Fibroblast of upper back skin (primary cell): ENCODE measurements at regions not wholly inside any gene's neighbourhood (a gene's known extent, or its start where the extent isn't known, plus 50 kb on each side); places are given as distances from the start of the nearest gene placed in this dataset.
"Not testable (repeated sequence)": the region's sequence is repeated elsewhere in the genome, so short reads cannot be mapped to it uniquely, and the experiment has no call there.

Experiments
- DNase-seq: peaks from one replicate; pipeline ENCODE4 v3.0.0-alpha.2; 2013

- DNase-seq: no peak
Observed at GRCh38 chr5:74534397-74535129, 106.0 kb downstream of the ENC1 start.

- DNase-seq: peak; percentile 50
Observed at GRCh38 chr5:74530326-74531050, 110.0 kb downstream of the ENC1 start.

- DNase-seq: no peak
Observed at GRCh38 chr5:74529101-74529500, 111.4 kb downstream of the ENC1 start.

GRCh38 chr5:74526111-74526510 is 114.4 kb downstream of the ENC1 start:
- DNase-seq: no peak

DNA sequence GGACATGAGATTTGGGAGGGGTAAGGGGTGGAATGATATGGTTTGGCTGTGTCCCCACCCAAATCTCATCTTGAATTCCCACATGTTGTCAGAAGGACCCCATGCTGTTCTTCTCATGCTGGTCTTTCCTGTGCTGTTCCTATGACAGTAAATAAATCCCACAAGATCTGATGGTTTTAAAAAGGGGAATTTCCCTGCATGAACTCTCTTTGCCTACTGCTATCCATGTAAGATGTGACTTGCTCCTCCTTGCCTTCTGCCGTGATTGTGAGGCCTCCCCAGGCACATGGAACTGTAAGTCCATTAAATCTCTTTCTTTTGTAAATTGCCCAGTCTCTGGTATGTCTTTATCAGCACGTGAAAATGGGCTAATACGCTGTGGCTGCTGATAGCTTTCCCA is 115.8 kb downstream of the ENC1 start:
- DNase-seq: not testable (repeated sequence)

- DNase-seq: not testable (repeated sequence)
Observed at GRCh38 chr5:74523698-74524097, 116.8 kb downstream of the ENC1 start.

GRCh38 chr5:74522838-74523237 is 117.7 kb downstream of the ENC1 start:
- not testable (repeated sequence) for DNase-seq

DNA sequence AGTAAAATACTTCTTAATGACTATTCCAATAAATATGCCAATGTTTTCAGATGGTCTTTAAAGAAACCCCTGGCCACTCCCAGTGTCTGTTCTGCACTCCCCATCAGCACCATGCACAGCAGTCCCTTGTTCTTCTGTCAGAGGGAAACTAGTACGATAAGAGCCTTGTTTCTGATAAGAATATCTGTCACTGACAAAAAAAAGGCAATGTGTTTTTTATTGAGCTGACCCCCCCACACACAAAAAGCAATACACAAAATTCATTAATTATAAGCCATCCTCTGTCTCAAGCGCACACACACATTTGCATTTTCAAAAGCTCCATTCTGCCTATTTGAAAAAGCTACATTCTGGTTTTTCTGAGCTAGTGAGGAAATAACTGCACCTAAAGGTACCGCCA is 119.1 kb downstream of the ENC1 start:
- DNase-seq: no peak

DNA sequence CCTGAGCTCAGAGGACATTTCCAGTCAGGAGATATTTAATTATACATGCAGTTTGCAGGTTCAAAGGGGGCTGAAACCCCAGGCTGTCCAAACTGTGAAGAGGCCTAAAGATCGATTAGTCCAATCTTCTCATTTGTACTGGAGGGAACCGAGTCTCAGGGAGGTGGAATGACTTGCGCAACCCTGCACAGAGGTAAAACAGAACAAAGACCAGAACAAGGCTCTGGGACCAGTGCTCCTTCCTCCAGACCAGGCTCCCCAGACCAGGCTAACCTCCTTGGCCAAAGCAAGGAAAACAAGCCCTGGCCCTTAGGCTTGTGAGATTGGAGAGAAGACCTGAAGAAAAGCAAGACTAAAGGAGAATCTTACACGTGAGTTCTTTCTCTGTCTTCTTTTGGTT is 120.8 kb downstream of the ENC1 start:
- DNase-seq: no peak

- DNase-seq: no peak
Observed at GRCh38 chr5:74519161-74519571, 121.4 kb downstream of the ENC1 start.

DNA sequence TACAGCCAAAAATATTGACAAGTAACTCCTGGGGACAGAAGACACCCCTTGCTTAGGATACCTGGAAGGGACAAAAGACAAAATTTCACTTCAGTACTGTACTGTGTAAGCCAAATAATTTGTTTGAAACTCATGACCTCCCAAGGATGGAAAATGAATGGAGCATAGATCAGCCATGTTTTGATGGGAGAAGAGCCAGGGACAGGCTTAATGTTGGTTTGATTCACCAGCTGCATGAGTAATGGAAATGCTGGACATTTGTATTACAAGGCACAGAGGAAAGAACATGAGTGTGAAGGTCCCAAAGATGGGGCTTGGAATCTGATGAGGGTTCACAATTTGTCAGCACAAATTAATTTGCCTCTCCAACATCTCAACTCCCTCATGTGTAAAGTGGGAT is 122.8 kb downstream of the ENC1 start:
- DNase-seq: peak; percentile 85

- peak; percentile 51 for DNase-seq
Observed at GRCh38 chr5:74516211-74516636, 124.3 kb downstream of the ENC1 start.

DNA sequence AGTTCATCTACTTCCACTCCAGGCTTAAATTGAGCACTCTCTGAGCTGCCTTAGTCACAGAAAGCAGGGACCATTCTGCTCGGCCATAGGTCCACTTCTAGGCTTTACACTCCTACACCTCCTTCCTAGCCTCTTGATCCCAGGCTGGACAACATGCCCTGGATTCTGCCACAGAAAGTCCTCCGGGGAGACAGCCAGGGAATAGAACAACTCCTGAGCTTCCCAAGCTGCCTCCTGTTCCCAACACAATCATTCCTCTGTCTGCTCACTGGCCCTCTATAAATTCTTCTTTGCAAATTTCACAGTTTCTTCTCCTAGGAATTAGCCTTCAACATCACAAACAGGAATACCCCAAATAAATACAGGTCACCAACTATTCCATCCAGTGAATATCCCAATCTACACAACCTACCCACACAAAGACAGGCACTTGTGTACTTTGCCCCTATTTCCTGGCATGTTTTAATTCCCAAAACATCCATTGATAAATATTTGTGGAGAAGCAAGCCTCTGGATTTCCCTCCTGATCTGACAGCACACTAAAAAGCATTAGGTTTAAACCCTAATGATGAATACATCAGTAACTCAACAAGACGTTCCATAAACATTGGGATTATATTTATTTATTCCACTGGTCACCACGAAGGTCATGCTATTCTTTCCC is 125.5 kb downstream of the ENC1 start:
- DNase-seq: no peak

GRCh38 chr5:74511770-74512169 is 128.8 kb downstream of the ENC1 start:
- DNase-seq: not testable (repeated sequence)

DNA sequence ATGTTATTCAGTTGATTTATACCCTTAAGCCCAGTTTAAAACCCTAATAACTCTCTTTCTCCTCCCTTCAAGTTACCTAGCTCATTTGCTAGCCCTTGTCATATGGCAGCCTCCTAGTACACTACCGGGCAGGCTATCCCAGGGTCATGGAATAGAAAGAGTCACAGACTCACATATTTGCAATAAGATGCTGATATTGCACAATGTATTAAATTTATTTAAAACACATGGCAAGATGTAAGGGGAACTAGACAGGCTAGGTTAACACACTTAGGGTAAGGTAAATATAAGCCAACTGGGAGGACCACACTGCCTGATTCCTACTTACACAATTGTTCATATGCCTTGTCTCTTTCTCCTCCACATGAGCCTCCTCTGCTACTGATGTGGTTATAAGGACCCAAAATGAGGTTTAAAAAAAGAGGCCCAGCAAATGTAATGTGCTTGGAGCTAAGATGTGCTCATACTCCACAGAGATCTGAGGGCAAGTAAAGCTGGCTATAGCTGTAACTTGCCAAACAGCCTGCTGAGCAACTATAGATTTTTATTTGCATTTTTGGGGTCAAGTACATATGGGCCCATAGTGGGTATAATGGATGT is 130.0 kb downstream of the ENC1 start:
- DNase-seq: peak; percentile 49

- peak; percentile 19 for DNase-seq
Observed at GRCh38 chr5:74507370-74508005, 133.0 kb downstream of the ENC1 start.

DNA sequence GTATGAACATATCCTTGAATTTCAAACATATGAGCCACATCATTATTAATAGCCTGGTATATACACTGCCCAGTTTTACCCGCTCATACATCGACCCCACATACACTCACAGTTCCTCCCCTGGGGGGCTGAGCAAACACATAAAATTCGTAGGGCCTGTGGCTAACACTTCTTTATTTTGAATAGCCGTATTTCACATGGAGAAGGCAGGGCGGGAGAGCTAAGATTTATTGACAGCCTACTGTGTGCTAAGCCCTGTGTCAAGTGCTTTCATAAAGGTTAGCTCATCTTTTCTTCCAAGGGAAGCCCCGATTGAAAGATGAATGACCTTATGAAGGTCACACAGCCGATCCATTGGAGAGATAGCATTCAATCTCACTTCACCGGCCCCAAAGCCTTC is 134.4 kb downstream of the ENC1 start:
- peak; percentile 6 for DNase-seq

- no peak for DNase-seq
Observed at GRCh38 chr5:74504463-74504862, 136.1 kb downstream of the ENC1 start.

DNA sequence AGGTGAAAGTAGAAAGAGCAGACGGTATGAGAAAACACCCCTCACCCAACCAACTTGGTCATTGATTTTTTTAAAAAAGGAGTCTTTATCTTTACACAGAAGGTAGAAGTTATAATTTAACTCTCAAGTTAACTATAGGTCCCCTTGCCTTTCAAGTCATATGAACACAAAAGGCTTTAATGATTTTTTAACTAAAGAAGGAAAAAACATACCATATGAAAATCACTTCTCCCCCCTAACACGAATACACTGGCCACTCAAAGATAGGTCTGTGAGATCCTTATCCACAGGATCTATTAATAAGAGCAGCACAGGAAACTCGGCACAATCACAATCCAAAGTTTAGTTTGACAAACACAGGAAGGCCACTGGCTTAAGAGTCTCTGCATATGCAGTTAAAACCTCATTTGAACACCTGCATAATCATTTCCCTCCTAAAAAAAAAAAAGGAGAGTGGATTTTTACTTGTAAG is 138.0 kb downstream of the ENC1 start:
- no peak for DNase-seq

- DNase-seq: no peak
Observed at GRCh38 chr5:74501674-74502478, 138.7 kb downstream of the ENC1 start.

DNA sequence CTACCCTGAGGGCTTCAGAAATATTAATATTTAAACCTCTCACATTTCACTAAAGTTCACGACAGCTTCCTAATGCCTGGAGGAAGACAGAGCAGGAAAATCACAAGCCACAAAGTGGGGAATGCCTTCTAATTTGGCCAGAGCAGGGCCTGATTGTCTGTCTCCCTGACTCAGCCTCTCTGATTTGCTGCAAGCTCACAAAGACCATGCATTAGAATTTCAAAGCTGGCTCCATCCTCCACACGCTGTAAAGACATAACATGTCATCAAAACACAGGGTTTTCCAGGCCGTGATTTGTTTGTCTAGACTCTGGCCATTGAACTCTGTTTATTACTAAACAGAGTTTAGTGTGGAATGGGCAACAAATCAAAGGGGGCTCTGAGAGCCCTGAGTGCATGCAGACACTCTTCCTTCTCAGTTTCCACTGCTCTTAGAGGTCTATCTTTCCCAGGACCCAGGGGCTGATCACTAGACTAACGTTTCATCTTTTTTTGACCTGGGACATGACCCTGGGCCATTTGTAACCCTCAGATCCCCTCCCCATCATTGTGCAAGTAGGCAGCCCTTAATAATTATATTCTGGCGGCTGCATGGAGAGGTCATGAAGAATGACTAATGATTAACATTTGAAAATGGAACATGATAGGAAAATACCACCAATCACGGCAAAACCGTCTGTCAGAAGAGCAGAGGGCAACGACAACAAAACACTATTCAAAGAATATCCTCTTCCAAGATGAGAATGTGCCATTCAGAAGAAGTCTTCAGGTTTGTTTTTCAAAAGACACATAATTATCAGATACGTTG is 140.2 kb downstream of the ENC1 start:
- peak; percentile 8 for DNase-seq
